AG04450 (cell line): ENCODE measurements at regions not wholly inside any gene's neighbourhood (a gene's known extent, or its start where the extent isn't known, plus 50 kb on each side); places are given as distances from the start of the nearest gene placed in this dataset.
"Not testable (repeated sequence)": the region's sequence is repeated elsewhere in the genome, so short reads cannot be mapped to it uniquely, and the experiment has no call there.

Experiments used
- CTCF ChIA-PET: fragments of 300-600, 350-600 bp; formaldehyde crosslinking; extraction: SDS; loops from one replicate; lab custom pipeline; 2022; ENCODE audit warnings: antibody characterized with exemption, inconsistent platforms; lab: Charles Lee
- POLR2A ChIA-PET: fragments of 350-600 bp; formaldehyde crosslinking; extraction: SDS; loops from one replicate; lab custom pipeline; 2021; ENCODE audit warnings: antibody characterized with exemption, inconsistent platforms; lab: Yijun Ruan, JAX
- DNase-seq: peaks from one replicate; pipeline ENCODE4 v3.0.0-alpha.2; 2011; ENCODE audit warnings: low read depth, low spot score
- H3K27ac ChIP-seq: one replicate; pipeline ENCODE4 v1.5.1; 2012; ENCODE audit warnings: low read depth, low read length, control low read depth
- H3K27me3 ChIP-seq: one replicate; pipeline ENCODE4 v1.6.0; 2012; ENCODE audit warnings: low read length; ENCODE audit not compliant: control insufficient read depth, insufficient read depth
- H3K4me3 ChIP-seq: 2 replicates; pipeline ENCODE4 v1.5.1; 2011; ENCODE audit warnings: mild to moderate bottlenecking, low read depth, low read length, control low read depth
- H3K9me3 ChIP-seq: 2 replicates; pipeline ENCODE4 v1.5.1; 2012; ENCODE audit warnings: low read length; ENCODE audit not compliant: control insufficient read depth, insufficient read depth
- CTCF ChIP-seq: IDR thresholded peaks from 2 replicates; pipeline ENCODE4 v1.5.1; 2011; ENCODE audit warnings: low read depth, low read length, control low read depth, inconsistent platforms

GRCh38 chr2:76149846-76150245, 439.1 kb upstream of the GCFC2 start:
- no peak for TF ChIP-seq CTCF
- DNase-seq = no peak
- Histone ChIP-seq H3K27me3 (no peaks in the 10 kb centered on the region), H3K27ac (no peak overlapping the region), H3K9me3 (no peaks in the 10 kb centered on the region), H3K4me3 (no peak overlapping the region)
- POLR2A ChIA-PET = no interaction called here
- CTCF ChIA-PET = no interaction called here

DNA sequence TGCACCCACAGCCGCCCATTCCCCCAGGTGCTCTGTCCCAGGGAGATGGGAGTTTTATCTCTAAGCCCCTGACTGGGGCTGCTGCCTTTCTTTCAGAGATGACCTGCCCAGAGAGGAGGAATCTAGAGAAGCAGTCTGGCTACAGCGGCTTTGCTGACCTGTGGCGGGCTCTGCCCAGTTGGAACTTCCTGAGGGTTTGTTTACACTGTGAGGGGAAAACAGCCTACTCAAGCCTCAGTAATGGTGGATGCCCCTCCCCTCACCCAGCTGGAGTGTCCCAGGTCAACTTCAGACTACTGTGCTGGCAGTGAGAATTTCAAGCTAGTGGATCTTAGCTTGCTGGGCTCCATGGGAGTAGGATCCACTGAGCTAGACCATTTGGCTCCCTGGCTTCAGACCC, 428.6 kb upstream of the GCFC2 start:
- H3K9me3 ChIP-seq, DNase-seq, H3K4me3 ChIP-seq, CTCF ChIA-PET, H3K27ac ChIP-seq, POLR2A ChIA-PET, H3K27me3 ChIP-seq: not testable (repeated sequence)

GRCh38 chr2:76128622-76129021, 417.9 kb upstream of the GCFC2 start:
- no peaks in the 10 kb centered on the region for H3K9me3 ChIP-seq
- H3K27me3 ChIP-seq = no peaks in the 10 kb centered on the region
- no peak for DNase-seq
- H3K27ac ChIP-seq = no peak overlapping the region
- no peak for TF ChIP-seq CTCF
- CTCF ChIA-PET = no interaction called here
- POLR2A ChIA-PET = no interaction called here
- no peak overlapping the region for H3K4me3 ChIP-seq

GRCh38 chr2:76120176-76120575, 409.5 kb upstream of the GCFC2 start:
- CTCF ChIA-PET = no interaction called here

GRCh38 chr2:76089683-76090082, 379.0 kb upstream of the GCFC2 start:
- ChIA-PET CTCF (no interaction called here), POLR2A (no interaction called here)
- H3K9me3 ChIP-seq = no peaks in the 10 kb centered on the region
- TF ChIP-seq CTCF = no peak
- H3K27ac ChIP-seq = no peak overlapping the region
- no peaks in the 10 kb centered on the region for H3K27me3 ChIP-seq
- DNase-seq = no peak
- no peak overlapping the region for H3K4me3 ChIP-seq

More at GRCh38 chr2:76120176-76120575, 409.5 kb upstream of the GCFC2 start:
- no peak for TF ChIP-seq CTCF
- POLR2A ChIA-PET = no interaction called here
- no peak overlapping the region for H3K4me3 ChIP-seq
- H3K27me3 ChIP-seq = no peaks in the 10 kb centered on the region
- DNase-seq = no peak
- H3K27ac ChIP-seq = no peak overlapping the region
- H3K9me3 ChIP-seq = no peaks in the 10 kb centered on the region

DNA sequence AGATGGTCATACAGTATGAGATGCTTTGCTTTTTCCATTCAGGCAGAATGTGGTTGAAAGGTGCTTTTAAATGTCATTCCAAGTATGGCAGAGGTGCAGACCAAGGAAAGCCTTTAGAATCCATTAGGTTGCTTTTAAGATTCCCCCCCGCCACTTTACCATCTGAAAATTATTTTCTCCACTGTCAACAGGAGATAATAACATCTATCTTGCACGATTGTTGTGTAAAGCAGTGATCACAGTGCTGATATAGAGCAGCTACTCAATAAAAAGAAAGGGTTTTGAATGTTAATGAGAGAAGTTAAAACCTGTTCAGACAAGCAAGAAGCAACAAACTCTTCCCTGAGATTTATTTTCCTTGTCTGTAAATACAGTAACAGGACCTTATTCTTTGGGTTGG, 372.5 kb upstream of the GCFC2 start:
- no peak for DNase-seq
- POLR2A ChIA-PET = no interaction called here
- no peak overlapping the region for H3K4me3 ChIP-seq
- no peak for TF ChIP-seq CTCF
- no peaks in the 10 kb centered on the region for H3K9me3 ChIP-seq
- no peak overlapping the region for H3K27ac ChIP-seq
- H3K27me3 ChIP-seq = no peaks in the 10 kb centered on the region
- CTCF ChIA-PET = no interaction called here
